PC-9 (cell line): ENCODE measurements at regions not wholly inside any gene's neighbourhood (a gene's known extent, or its start where the extent isn't known, plus 50 kb on each side); places are given as distances from the start of the nearest gene placed in this dataset.

Experiments used
- EZH2 ChIP-seq: fragments of 200-600 bp; sonication (generic); IDR thresholded peaks from 2 replicates; pipeline ENCODE4 v1.8.0; 2017; ENCODE audit warnings: antibody characterized with exemption, low read depth
- TF ChIP-seq, protein P1 (sequence below): fragments of 200-600 bp; sonication (generic); conservative IDR thresholded peaks from 2 replicates; pipeline ENCODE4 v1.6.1; 2017; ENCODE audit warnings: mixed run types, antibody characterized with exemption, mild to moderate bottlenecking, moderate library complexity

DNA sequence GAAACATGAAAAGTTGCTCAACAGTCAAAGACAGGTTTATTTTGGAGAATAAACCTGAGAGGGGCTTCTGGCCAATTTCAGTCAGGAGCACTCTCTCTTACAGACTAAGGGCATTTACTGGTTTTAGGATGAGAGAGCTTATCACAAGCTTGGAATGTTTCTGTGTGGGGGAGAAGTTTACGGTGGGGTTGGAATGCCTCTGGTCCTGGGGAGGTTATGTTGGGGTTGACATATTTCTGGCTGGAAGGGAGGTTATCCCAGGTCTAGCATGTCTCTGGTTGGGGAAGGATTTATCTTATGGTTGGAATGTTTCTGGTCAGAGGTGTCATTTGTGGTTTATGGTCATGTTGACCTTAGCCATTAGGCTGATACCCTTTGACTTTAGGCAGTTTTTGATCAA lies 1867.3 kb downstream of the EFNA5 start:
- TF ChIP-seq, protein P1, sequence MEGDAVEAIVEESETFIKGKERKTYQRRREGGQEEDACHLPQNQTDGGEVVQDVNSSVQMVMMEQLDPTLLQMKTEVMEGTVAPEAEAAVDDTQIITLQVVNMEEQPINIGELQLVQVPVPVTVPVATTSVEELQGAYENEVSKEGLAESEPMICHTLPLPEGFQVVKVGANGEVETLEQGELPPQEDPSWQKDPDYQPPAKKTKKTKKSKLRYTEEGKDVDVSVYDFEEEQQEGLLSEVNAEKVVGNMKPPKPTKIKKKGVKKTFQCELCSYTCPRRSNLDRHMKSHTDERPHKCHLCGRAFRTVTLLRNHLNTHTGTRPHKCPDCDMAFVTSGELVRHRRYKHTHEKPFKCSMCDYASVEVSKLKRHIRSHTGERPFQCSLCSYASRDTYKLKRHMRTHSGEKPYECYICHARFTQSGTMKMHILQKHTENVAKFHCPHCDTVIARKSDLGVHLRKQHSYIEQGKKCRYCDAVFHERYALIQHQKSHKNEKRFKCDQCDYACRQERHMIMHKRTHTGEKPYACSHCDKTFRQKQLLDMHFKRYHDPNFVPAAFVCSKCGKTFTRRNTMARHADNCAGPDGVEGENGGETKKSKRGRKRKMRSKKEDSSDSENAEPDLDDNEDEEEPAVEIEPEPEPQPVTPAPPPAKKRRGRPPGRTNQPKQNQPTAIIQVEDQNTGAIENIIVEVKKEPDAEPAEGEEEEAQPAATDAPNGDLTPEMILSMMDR, result no peak
- TF ChIP-seq EZH2, result no peak
